Adipocyte (in vitro differentiated cells): ENCODE measurements at regions not wholly inside any gene's neighbourhood (a gene's known extent, or its start where the extent isn't known, plus 50 kb on each side); places are given as distances from the start of the nearest gene placed in this dataset.

Source experiments
- DNase-seq: peaks from one replicate; pipeline ENCODE4 v3.0.0-alpha.2; 2015; ENCODE audit warnings: low read depth
- H3K27me3 ChIP-seq: replicated peaks from 2 replicates; pipeline ENCODE4 v1.7.0; 2013; ENCODE audit warnings: mild to moderate bottlenecking, low read length, moderate library complexity; ENCODE audit not compliant: control insufficient read depth, insufficient read depth
- H3K36me3 ChIP-seq: 2 replicates; pipeline ENCODE4 v1.7.0; 2013; ENCODE audit warnings: low read length, mild to moderate bottlenecking, moderate library complexity; ENCODE audit not compliant: control insufficient read depth, insufficient read depth, severe bottlenecking
- H3K4me1 ChIP-seq: 2 replicates; pipeline ENCODE4 v1.7.0; 2013; ENCODE audit warnings: mild to moderate bottlenecking, low read length, moderate library complexity; ENCODE audit not compliant: control insufficient read depth, insufficient read depth
- H3K4me3 ChIP-seq: 2 replicates; pipeline ENCODE4 v1.7.0; 2013; ENCODE audit warnings: mild to moderate bottlenecking, low read length, moderate library complexity
- H3K9ac ChIP-seq: 2 replicates; pipeline ENCODE4 v1.7.0; 2013; ENCODE audit warnings: mild to moderate bottlenecking, low read length, moderate library complexity
- H3K9me3 ChIP-seq: 2 replicates; pipeline ENCODE4 v1.7.0; 2013; ENCODE audit warnings: mild to moderate bottlenecking, low read length, moderate library complexity; ENCODE audit not compliant: control insufficient read depth

DNA sequence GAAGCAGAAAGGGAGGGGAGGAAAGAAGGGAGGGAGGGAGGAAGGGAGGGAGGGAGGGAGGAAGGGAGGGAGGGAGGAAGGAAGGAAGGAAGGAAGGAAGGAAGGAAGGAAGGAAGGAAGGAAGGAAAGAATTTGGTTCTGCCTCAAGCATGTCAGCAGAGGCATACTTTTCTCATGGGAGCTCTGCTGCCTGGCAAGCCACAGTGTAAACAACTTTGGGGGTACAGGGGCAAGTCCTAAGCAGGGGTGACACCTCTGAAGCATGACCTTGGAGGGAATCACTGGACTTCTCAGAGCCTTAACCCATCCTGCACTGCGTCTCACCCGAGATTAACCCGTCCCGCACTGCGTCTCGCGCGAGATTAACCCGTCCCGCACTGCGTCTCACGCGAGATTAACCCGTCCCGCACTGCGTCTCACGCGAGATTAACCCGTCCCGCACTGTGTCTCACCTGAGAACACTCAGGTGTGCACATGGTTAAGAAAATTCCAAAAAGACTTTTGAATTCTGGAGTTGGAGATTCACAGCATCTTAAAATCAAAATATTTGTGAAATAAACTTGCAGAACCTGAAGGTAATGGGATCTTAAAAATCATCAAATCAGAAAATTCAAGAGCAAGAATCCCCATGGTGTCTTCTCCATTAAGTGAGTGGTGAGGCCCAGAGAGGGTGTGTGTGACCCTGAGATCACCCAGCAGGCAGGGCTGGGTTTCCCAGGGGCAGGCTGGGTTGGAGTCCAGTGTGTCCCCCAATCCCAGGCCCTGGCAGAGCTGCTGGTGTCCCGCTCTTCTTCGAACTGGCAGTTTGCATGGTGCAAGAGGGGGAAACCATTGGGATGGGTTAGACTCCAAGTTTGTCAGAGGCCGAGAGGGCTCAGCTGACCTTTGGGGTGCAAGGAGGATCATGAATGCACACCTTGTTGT, 190.4 kb downstream of the MN1 start:
- Histone ChIP-seq H3K27me3 (peaks cover 28% of the 10 kb centered on the region), H3K4me1 (no peaks in the 10 kb centered on the region), H3K36me3 (no peaks in the 10 kb centered on the region), H3K9ac (no peak overlapping the region), H3K9me3 (no peaks in the 10 kb centered on the region), H3K4me3 (no peak overlapping the region)
- DNase-seq = no peak

DNA sequence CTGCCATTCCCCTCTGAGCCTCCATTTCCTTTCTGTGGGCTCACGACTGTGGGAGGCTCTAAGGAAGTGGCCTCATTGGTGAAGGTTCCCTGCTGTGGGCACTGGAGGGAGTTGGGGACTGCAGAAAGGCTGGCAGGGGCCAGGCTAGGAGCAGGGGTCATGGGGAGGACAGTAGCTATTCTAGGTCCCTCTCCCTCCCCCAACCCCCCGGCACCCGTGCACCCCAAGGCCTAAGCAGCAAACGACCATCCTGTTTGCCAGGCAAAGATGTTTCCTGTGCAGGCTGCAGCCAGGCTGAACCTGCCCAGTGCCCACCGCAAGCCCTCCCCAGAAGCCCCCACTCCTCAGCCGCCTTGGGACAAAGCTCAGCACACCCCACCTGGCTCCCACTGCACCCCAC, 189.4 kb downstream of the MN1 start:
- Histone ChIP-seq H3K27me3 (peaks cover 32% of the 10 kb centered on the region), H3K9me3 (no peaks in the 10 kb centered on the region), H3K36me3 (no peaks in the 10 kb centered on the region), H3K4me3 (no peak overlapping the region), H3K4me1 (no peaks in the 10 kb centered on the region), H3K9ac (no peak overlapping the region)
- DNase-seq = no peak

DNA sequence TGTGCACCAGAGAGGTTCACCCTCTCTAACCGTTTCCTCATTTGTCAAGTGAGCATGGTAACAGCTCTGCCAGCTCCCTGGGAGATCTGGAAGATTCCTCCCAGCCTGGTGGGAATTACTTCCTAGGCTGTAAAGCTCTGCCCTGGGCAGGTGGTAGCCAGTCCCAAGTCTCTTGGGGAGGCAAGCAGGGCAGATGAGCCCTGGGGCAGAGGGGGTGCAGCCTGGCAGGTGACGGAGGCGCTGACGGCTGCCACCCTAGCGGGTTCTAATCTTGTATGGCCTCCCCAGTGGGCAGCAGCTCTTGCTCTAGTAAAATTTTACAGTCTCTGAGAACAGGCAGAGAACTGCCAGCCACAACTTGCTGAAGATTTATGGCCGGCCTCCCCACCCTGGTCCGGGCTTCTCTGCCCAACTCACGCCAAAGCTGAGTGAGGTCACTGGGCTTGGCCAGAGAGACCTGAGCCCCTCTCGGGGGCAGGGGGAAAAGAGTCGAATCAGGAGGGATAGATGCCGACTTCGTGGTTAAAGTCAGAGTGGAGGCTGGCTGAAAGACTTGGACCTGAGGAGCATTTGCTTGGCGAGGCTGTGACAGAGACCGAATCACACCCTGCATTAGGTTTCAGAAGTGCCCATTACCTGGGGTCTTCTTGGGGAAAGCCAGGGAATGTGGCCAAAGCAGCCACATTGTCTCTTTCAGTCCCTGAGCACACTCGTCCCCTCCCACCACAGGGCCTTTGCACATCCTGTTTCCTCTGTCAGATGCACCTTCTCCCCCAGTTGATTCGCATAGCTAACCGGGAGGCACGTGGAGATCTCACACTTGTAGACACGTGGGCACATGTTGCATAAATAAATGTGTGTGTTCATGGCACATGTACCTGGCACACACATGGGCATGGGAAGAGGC, 188.2 kb downstream of the MN1 start:
- Histone ChIP-seq H3K27me3 (peaks cover 35% of the 10 kb centered on the region), H3K4me3 (no peak overlapping the region)
- DNase-seq = no peak

DNA sequence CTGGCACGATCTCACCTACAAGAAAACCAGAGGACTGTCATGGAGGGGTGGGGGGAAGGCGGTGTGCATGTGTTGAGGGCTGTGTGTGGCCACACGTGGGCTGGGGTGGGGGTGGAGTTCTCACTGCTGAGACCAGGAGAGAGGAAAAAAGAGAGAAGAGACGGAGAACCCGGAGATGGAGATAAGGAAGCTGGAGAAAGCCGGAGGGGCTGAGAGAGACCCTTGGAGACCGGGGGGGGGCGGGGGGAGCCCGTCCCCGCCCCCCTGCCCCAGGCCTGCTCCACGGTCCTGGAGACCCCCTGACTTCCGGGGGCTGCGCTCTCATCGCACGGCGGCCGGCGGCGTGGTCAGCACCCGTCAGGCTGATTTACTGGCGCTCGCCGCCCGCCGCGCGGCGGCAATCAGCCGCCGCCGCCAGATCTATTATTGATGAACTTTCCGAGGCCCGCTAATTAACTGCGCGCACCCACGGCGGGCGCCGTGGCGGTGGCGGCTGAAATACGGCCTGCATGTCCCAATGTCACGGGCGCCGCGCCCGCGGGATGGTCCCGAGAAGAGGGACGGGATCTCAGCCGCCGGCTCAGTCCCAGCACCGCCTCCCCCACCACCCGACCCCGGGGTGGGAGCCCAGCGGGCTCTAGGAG, 187.4 kb downstream of the MN1 start:
- no peaks in the 10 kb centered on the region for H3K36me3 ChIP-seq
- peak; percentile 42 for DNase-seq
- H3K9ac ChIP-seq = no peak overlapping the region
- H3K4me3 ChIP-seq = no peak overlapping the region
- H3K27me3 ChIP-seq = peaks cover 35% of the 10 kb centered on the region
- peaks cover 3% of the 10 kb centered on the region for H3K9me3 ChIP-seq
- H3K4me1 ChIP-seq = no peaks in the 10 kb centered on the region

More for the DNA sequence above, 188.2 kb downstream of the MN1 start:
- H3K9me3 ChIP-seq = no peaks in the 10 kb centered on the region
- H3K9ac ChIP-seq = no peak overlapping the region
- H3K4me1 ChIP-seq = no peaks in the 10 kb centered on the region
- H3K36me3 ChIP-seq = no peaks in the 10 kb centered on the region

DNA sequence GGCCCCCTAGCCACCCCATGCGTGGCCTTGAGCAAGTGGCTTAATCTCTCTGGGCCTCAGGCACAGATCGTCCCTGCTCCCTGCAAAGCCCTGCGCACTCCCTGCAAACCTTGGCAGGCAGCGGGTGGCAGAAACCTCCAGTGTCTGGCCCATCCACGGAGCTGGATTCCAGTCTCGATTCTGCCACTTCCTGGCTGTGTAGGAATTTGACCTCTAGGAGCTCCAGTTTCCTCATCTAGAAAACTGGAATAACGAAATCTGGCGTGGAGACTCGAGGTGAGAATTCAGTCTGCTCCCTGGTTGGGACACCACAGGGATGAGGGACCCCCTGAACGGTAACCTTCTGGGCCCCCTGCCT, 186.9 kb downstream of the MN1 start:
- DNase-seq = no peak
- H3K9ac ChIP-seq = no peak overlapping the region
- no peaks in the 10 kb centered on the region for H3K4me1 ChIP-seq
- H3K36me3 ChIP-seq = no peaks in the 10 kb centered on the region
- H3K4me3 ChIP-seq = no peak overlapping the region
- H3K27me3 ChIP-seq = peaks cover 38% of the 10 kb centered on the region
- peaks cover 8% of the 10 kb centered on the region for H3K9me3 ChIP-seq

DNA sequence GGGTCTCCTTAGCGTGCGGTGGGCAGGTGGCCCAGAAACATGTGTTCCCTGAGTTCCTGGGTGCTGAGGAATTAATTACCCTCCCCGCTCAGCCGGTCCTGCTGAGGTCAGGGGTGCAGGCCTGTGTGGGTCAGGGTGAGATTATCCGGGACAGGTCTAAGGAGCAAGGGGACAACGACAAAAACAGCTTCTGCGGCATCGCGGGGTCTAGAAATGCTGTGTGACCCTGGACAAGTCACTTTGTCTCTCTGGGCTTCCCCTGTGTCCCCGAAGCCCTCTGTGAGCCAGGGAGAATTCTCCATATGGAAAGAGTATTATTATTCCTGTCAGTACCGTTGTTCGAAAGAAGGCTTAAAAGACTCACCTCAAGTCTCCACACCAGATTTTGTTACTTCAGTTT, 186.1 kb downstream of the MN1 start:
- DNase-seq = no peak
- no peak overlapping the region for H3K4me3 ChIP-seq
- no peaks in the 10 kb centered on the region for H3K4me1 ChIP-seq
- peaks cover 46% of the 10 kb centered on the region for H3K27me3 ChIP-seq
- H3K9ac ChIP-seq = no peak overlapping the region
- peaks cover 13% of the 10 kb centered on the region for H3K9me3 ChIP-seq
- H3K36me3 ChIP-seq = no peaks in the 10 kb centered on the region

DNA sequence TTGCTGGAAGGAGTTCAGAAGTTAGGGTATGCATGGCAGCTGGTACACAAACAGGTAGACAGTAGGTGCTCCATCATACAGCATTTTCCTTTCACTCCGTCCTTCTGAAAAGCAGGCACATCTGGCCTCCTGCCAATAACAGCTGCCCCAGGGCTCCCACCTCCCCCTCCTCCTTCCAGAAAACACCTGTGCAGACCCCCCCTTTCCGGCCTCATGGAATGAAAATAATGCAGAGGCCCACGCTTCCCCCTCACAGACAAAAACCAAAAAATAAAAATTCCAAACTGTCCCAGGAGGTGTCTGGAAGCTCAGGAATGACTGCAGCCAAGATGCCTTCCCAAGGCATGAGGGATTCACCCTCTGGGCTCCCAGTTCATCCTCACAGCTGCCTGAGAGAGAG, 185.5 kb downstream of the MN1 start:
- Histone ChIP-seq H3K4me1 (no peaks in the 10 kb centered on the region), H3K4me3 (no peak overlapping the region), H3K27me3 (peaks cover 51% of the 10 kb centered on the region), H3K36me3 (no peaks in the 10 kb centered on the region), H3K9ac (no peak overlapping the region), H3K9me3 (peaks cover 13% of the 10 kb centered on the region)
- no peak for DNase-seq

DNA sequence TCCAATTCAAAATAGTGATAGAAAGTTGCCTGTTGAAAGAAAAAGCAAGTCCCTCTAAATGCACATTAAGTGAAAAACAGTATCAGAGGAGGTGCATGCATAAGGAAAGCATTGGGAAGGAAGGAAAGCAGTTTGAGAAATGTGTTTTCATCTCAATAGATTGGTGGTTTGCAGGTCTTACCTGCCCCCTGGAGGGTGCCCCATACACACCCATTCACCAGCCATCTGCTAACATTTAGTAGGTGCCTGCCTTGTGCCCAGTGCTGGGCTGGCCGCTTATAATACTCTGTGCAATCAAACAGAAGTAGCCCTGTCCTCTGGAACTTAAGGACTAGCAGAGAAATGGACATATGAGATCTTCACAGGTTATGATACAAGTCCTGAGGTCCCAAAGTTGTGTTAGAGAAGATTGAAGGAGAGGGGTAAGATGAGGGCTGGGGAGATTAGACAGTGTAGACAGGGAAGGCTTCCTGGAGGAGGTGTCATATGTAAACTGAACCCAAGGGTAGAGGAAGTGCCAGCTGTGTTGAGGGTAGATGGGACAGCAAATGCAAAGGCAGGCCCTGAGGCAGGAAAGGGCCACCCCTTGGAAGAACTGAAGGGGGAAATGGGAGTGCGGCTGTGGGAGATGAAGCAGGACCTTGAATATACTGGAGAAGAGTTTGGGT, 184.2 kb downstream of the MN1 start:
- Histone ChIP-seq H3K27me3 (peaks cover 43% of the 10 kb centered on the region), H3K9me3 (peaks cover 13% of the 10 kb centered on the region), H3K36me3 (no peaks in the 10 kb centered on the region), H3K9ac (no peak overlapping the region), H3K4me1 (no peaks in the 10 kb centered on the region), H3K4me3 (no peak overlapping the region)
- DNase-seq = no peak

DNA sequence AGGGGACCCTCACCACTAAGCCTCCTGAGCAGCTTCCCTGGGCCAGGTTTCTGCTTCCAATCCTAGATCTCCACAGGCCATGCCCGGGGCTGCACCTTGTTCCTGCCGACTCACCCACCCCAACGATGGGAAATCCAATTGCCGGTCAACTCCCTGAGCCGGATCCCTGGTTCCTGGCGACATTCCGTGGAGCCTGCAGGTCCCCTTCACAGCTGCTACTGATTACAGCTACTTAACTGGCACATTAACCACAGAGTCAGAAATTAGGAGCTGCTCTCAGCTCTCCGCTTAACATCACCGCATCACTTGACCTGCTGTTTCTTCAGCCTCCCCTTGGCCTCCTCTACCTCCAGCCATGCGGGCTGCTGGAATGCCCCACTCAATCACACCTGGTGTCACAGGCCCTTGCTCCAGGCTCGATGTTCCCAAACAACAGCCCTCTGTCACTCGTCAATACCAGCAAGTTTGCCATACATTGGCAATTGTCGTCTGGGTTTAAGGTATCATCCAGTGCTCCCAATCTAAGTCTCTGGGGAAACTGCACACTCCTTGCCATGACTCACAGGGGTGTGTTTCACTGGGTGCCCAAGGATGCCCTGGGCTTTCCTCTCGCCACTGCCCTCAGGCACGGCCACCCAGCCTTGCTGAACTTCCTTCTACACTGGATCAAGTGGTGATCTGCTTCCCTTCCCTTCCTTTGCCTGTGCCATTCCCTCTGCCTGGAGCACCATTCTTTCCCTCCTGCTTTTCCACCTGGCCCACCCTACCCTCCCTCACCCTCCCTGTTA, 181.0 kb downstream of the MN1 start:
- no peaks in the 10 kb centered on the region for H3K4me1 ChIP-seq
- no peak overlapping the region for H3K4me3 ChIP-seq
- H3K9ac ChIP-seq = no peak overlapping the region
- H3K36me3 ChIP-seq = no peaks in the 10 kb centered on the region
- peaks cover 13% of the 10 kb centered on the region for H3K9me3 ChIP-seq
- H3K27me3 ChIP-seq = peaks cover 23% of the 10 kb centered on the region
- no peak for DNase-seq

DNA sequence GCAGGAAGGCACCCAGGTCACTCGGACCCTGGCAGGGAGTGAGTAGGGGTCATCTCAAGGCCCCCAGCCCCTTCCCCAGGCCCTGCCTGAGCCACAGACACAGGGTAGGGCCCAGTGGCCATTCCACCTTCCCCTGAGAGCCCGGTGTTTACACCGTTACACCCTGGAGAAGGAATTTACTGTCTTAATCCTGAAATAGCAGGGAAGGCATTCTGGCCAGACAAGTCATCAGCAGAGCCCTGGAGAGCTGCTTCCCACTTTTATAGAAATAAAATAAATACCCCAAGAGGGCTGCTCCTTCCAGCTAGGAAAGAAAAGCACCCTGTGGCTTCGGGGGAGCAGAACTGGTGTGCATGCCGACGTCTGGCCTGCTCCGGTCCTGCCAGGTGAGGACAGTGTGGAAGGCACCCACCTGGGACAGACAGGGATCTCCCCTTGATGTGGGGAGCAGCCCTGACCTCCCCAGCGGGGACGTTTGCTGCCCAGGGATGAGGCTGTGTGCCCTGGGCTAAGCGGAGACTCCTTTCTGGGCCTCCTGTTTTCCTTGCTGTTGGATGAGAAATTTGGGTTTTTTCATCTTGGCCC, 180.0 kb downstream of the MN1 start:
- no peaks in the 10 kb centered on the region for H3K36me3 ChIP-seq
- no peak overlapping the region for H3K4me3 ChIP-seq
- no peak overlapping the region for H3K9ac ChIP-seq
- no peaks in the 10 kb centered on the region for H3K4me1 ChIP-seq
- peaks cover 13% of the 10 kb centered on the region for H3K9me3 ChIP-seq
- peak; percentile 15 for DNase-seq
- H3K27me3 ChIP-seq = peaks cover 19% of the 10 kb centered on the region
